ENCODE measurements at regions not wholly inside any gene's neighbourhood (a gene's known extent, or its start where the extent isn't known, plus 50 kb on each side); places are given as distances from the start of the nearest gene placed in this dataset.

DNA sequence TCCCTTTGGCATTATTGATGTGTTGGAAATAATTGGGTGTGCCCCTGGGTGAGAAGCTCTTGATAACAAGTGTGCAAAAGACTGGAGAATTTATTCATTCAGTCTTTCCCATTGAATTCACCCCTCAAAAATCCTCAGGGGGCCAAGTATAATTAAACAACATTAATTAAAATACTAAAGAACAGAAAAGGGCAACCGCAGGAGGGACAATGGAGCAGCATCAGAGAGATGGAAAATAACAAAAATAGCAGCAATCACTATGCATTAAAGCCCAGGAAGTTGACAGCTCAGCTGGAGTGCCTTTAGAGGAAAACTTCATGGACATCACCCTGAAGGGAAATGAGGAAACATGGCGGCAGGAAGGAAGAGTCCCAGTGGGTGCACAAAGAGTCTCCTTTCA, 227.6 kb downstream of the MINAR1 start:
- H3K27me3 ChIP-seq (ENCODE audit: insufficient read depth): no peaks in the 10 kb centered on the region
- 69% methylated on average over 2 of the region's 2 CpGs for WGBS (ENCODE audit: low lambda C conversion rate)
- no peaks in the 10 kb centered on the region for H4K20me1 ChIP-seq (ENCODE audit: insufficient read depth)
- H3K4me1 ChIP-seq (ENCODE audit: control insufficient read depth in 1 of 2, insufficient read depth in 2 of 2, low read depth in 1 of 2, low read length in 1 of 2): peaks cover 0 to 4% of the 10 kb centered on the region in 2 experiments; a peak in 1 of 4 replicates
- ChIA-PET CTCF (no interaction called here), POLR2A (no interaction called here)
- H2AFZ ChIP-seq (ENCODE audit: low read depth): no peak overlapping the region
- no peak overlapping the region for H3K4me2 ChIP-seq
- no peaks in the 10 kb centered on the region for H3F3A ChIP-seq (replicated peaks; ENCODE audit: insufficient read depth)
- no peaks in the 10 kb centered on the region for H3K9me3 ChIP-seq
- no peaks in the 10 kb centered on the region for H3K36me3 ChIP-seq (replicated peaks in 1 of 2; ENCODE audit: control insufficient read depth in 1 of 2, insufficient read depth in 2 of 2, low read length in 1 of 2)
- H3K4me3 ChIP-seq (ENCODE audit: low read depth in 2 of 2, low read length in 1 of 2): no peak overlapping the region
- TF ChIP-seq NFIC (IDR thresholded peaks at IDR 0.05; ENCODE audit: borderline replicate concordance) (no peak), ELF1 (IDR thresholded peaks at IDR 0.05) (no peak), CTCF (IDR thresholded peaks at IDR 0.05) (no peak), CHD2 (IDR thresholded peaks at IDR 0.05; ENCODE audit: low read length, partially characterized antibody) (no peak), GATA2 (CRISPR knock-in tag; IDR thresholded peaks at IDR 0.05) (no peak), TAF1 (IDR thresholded peaks at IDR 0.05; ENCODE audit: borderline replicate concordance, low read depth, low read length) (no peak), NRF1 (IDR thresholded peaks at IDR 0.05; ENCODE audit: low read depth, low read length) (no peak), TEAD4 (IDR thresholded peaks at IDR 0.05; ENCODE audit: borderline replicate concordance, insufficient read depth) (no peak), RCOR1 (IDR thresholded peaks at IDR 0.05; ENCODE audit: low read length) (no peak), EZH2phosphoT487 (IDR thresholded peaks at IDR 0.05; ENCODE audit: borderline replicate concordance, low read depth) (no peak)
- H3K9me2 ChIP-seq: no peaks in the 10 kb centered on the region
- H3K9ac ChIP-seq: no peak overlapping the region
- no peak for DNase-seq
- H3K79me2 ChIP-seq (ENCODE audit: insufficient read depth): no peaks in the 10 kb centered on the region
- no peak overlapping the region for H3K27ac ChIP-seq (ENCODE audit: low read depth in 2 of 2, low read length in 1 of 2)

GRCh38 chr15:79661411-79661810, 229.3 kb downstream of the MINAR1 start:
- ChIA-PET POLR2A (no interaction called here), CTCF (interaction anchor here (1.1 kb wide), 1 partner anchor 65 kb away, joined by 3 read pairs; no protein-coding TSS in a partner anchor)
- Histone ChIP-seq H3F3A (replicated peaks; ENCODE audit: insufficient read depth) (no peaks in the 10 kb centered on the region), H3K9ac (no peak overlapping the region), H3K9me3 (no peaks in the 10 kb centered on the region), H3K4me3 (ENCODE audit: low read depth in 2 of 2, low read length in 1 of 2) (no peak overlapping the region), H3K4me1 (ENCODE audit: control insufficient read depth in 1 of 2, insufficient read depth in 2 of 2, low read depth in 1 of 2, low read length in 1 of 2) (peaks cover 0 to 3% of the 10 kb centered on the region in 2 experiments; a peak in 1 of 4 replicates), H2AFZ (ENCODE audit: low read depth) (no peak overlapping the region), H3K4me2 (no peak overlapping the region), H3K79me2 (ENCODE audit: insufficient read depth) (no peaks in the 10 kb centered on the region), H3K27me3 (ENCODE audit: insufficient read depth) (no peaks in the 10 kb centered on the region), H3K9me2 (no peaks in the 10 kb centered on the region), H3K36me3 (replicated peaks in 1 of 2; ENCODE audit: control insufficient read depth in 1 of 2, insufficient read depth in 2 of 2, low read length in 1 of 2) (no peaks in the 10 kb centered on the region), H3K27ac (ENCODE audit: low read depth in 2 of 2, low read length in 1 of 2) (no peak overlapping the region), H4K20me1 (ENCODE audit: insufficient read depth) (no peaks in the 10 kb centered on the region)
- no peak for TF ChIP-seq MAX (IDR thresholded peaks at IDR 0.05; ENCODE audit: low read depth)
- WGBS (ENCODE audit: low lambda C conversion rate): 84% methylated on average over 1 of the region's 1 CpG
- DNase-seq: no peak
